ENCODE measurements at regions not wholly inside any gene's neighbourhood (a gene's known extent, or its start where the extent isn't known, plus 50 kb on each side); places are given as distances from the start of the nearest gene placed in this dataset.

GRCh38 chr13:105545811-105546210 lies 989.7 kb downstream of the EFNB2 start:
- Histone ChIP-seq H3K9me3 (ENCODE audit: severe bottlenecking) (no peaks in the 10 kb centered on the region), H3K27me3 (ENCODE audit: insufficient read depth, low read depth, severe bottlenecking) (no peaks in the 10 kb centered on the region), H3K27ac (no peak overlapping the region), H3K4me3 (ENCODE audit: low read depth, low read length) (no peak overlapping the region), H3K36me3 (no peaks in the 10 kb centered on the region)
- DNase-seq = no peak
- no peak for TF ChIP-seq CTCF (IDR thresholded peaks at IDR 0.05; ENCODE audit: low read depth, low read length)

GRCh38 chr13:105543742-105544141 lies 991.7 kb downstream of the EFNB2 start:
- Histone ChIP-seq H3K9me3 (ENCODE audit: severe bottlenecking) (no peaks in the 10 kb centered on the region), H3K27ac (no peak overlapping the region), H3K27me3 (ENCODE audit: insufficient read depth, low read depth, severe bottlenecking) (no peaks in the 10 kb centered on the region), H3K36me3 (no peaks in the 10 kb centered on the region), H3K4me3 (ENCODE audit: low read depth, low read length) (no peak overlapping the region)
- TF ChIP-seq CTCF (IDR thresholded peaks at IDR 0.05; ENCODE audit: low read depth, low read length) = no peak
- no peak for DNase-seq

- H3K27me3 ChIP-seq (ENCODE audit: insufficient read depth, low read depth, severe bottlenecking) = no peaks in the 10 kb centered on the region
- no peaks in the 10 kb centered on the region for H3K9me3 ChIP-seq (ENCODE audit: severe bottlenecking)
- no peaks in the 10 kb centered on the region for H3K36me3 ChIP-seq
- DNase-seq = no peak
- H3K4me3 ChIP-seq (ENCODE audit: low read depth, low read length) = no peak overlapping the region
- TF ChIP-seq CTCF (IDR thresholded peaks at IDR 0.05; ENCODE audit: low read depth, low read length) = no peak
- H3K27ac ChIP-seq = no peak overlapping the region
Observed at GRCh38 chr13:105541565-105541964, 993.9 kb downstream of the EFNB2 start.

GRCh38 chr13:105538346-105538745 lies 997.1 kb downstream of the EFNB2 start:
- TF ChIP-seq CTCF (IDR thresholded peaks at IDR 0.05; ENCODE audit: low read depth, low read length) = no peak

GRCh38 chr13:105537113-105537512 lies 998.3 kb downstream of the EFNB2 start:
- no peak for DNase-seq
- no peaks in the 10 kb centered on the region for H3K27me3 ChIP-seq (ENCODE audit: insufficient read depth, low read depth, severe bottlenecking)
- H3K36me3 ChIP-seq = no peaks in the 10 kb centered on the region
- H3K27ac ChIP-seq = no peak overlapping the region
- no peaks in the 10 kb centered on the region for H3K9me3 ChIP-seq (ENCODE audit: severe bottlenecking)
- H3K4me3 ChIP-seq (ENCODE audit: low read depth, low read length) = no peak overlapping the region
- no peak for TF ChIP-seq CTCF (IDR thresholded peaks at IDR 0.05; ENCODE audit: low read depth, low read length)

More at GRCh38 chr13:105538346-105538745, 997.1 kb downstream of the EFNB2 start:
- no peaks in the 10 kb centered on the region for H3K27me3 ChIP-seq (ENCODE audit: insufficient read depth, low read depth, severe bottlenecking)
- DNase-seq = no peak
- H3K4me3 ChIP-seq (ENCODE audit: low read depth, low read length) = no peak overlapping the region
- no peak overlapping the region for H3K27ac ChIP-seq
- no peaks in the 10 kb centered on the region for H3K9me3 ChIP-seq (ENCODE audit: severe bottlenecking)
- no peaks in the 10 kb centered on the region for H3K36me3 ChIP-seq

- TF ChIP-seq CTCF (IDR thresholded peaks at IDR 0.05; ENCODE audit: low read depth, low read length) = no peak
- Histone ChIP-seq H3K4me3 (ENCODE audit: low read depth, low read length) (no peak overlapping the region), H3K36me3 (no peaks in the 10 kb centered on the region), H3K27me3 (ENCODE audit: insufficient read depth, low read depth, severe bottlenecking) (no peaks in the 10 kb centered on the region), H3K27ac (no peak overlapping the region), H3K9me3 (ENCODE audit: severe bottlenecking) (no peaks in the 10 kb centered on the region)
- no peak for DNase-seq
Observed at GRCh38 chr13:105530468-105530867, 1005.0 kb downstream of the EFNB2 start.
